ENCODE measurements at regions not wholly inside any gene's neighbourhood (a gene's known extent, or its start where the extent isn't known, plus 50 kb on each side); places are given as distances from the start of the nearest gene placed in this dataset.

DNA sequence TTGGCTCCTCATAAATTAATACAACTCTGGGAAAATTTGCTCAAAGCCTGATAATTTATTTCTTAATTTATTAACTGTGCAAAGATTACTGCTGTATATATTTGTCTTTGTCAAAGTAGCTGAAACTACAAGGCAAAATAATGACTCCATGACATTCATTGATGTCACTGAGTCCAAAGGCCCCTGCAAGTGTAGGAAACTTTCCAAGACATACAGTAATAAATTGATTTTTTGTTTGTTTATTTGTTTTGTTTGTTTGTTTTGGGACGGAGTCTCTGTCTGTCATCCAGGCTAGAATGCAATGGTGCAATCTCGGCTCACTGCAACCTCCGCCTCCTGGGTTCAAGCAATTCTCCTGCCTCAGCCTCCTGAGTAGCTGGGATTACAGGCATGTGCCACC, 96.8 kb upstream of the LPP start:
- TF ChIP-seq, protein P1, sequence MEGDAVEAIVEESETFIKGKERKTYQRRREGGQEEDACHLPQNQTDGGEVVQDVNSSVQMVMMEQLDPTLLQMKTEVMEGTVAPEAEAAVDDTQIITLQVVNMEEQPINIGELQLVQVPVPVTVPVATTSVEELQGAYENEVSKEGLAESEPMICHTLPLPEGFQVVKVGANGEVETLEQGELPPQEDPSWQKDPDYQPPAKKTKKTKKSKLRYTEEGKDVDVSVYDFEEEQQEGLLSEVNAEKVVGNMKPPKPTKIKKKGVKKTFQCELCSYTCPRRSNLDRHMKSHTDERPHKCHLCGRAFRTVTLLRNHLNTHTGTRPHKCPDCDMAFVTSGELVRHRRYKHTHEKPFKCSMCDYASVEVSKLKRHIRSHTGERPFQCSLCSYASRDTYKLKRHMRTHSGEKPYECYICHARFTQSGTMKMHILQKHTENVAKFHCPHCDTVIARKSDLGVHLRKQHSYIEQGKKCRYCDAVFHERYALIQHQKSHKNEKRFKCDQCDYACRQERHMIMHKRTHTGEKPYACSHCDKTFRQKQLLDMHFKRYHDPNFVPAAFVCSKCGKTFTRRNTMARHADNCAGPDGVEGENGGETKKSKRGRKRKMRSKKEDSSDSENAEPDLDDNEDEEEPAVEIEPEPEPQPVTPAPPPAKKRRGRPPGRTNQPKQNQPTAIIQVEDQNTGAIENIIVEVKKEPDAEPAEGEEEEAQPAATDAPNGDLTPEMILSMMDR (IDR thresholded peaks at IDR 0.05; ENCODE audit: insufficient read depth, low read depth, low read length, missing control alignments), result no peak
- no peak overlapping the region for H3K4me3 ChIP-seq (ENCODE audit: low read length)
- DNase-seq (ENCODE audit: low read depth), result no peak

DNA sequence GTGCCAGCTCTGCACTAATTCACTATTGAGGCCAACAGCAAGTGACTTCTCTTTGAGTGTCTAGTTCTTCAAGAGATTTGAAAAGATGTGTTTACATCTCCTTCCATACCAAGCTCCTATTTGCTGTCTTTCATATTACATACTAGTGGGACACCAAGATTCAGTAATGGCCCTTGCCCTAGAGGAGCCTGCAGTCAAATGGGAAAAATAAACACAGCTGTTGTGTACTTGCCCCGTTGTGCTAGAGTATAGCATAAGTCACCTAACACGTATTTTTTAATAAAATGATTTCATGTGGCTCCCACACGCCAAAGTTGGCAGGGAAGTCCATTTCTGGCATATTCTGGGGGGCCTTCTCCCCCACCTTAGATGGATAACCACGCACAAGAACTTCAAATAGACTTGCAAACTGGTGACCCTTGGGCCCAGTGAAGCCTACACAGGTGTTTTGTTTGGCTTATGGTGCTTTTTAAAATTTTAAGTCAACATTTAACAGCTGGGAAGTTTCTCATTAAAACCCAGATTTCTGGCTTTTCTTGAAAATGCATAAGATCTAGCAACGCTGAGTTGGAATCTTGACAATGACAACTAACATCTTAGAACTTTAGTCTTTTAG, 95.3 kb upstream of the LPP start:
- DNase-seq (ENCODE audit: low read depth), result no peak
- TF ChIP-seq, protein P1 (IDR thresholded peaks at IDR 0.05; ENCODE audit: insufficient read depth, low read depth, low read length, missing control alignments), result no peak
- no peak overlapping the region for H3K4me3 ChIP-seq (ENCODE audit: low read length)

DNA sequence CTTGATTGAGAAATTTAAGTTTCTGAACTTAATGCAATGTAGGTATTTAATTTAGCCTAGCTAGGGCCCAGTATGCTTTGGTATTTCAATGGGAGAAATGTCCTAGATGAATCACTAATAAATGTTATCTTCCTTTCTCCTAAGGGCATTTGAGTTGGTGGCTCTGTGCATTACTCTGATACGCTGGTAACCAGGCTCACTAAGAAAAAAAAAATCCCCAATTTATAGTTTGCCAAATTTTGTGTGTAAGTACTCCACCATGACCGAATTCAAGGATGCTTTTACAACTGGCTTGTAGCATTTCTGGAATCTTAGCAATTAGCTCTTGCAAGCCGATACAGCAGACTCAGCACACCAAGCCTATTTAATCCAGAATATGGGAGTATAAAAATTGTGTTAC, 94.6 kb upstream of the LPP start:
- H3K4me3 ChIP-seq (ENCODE audit: low read length), result no peak overlapping the region
- TF ChIP-seq, protein P1 (IDR thresholded peaks at IDR 0.05; ENCODE audit: insufficient read depth, low read depth, low read length, missing control alignments), result no peak
- DNase-seq (ENCODE audit: low read depth), result no peak

DNA sequence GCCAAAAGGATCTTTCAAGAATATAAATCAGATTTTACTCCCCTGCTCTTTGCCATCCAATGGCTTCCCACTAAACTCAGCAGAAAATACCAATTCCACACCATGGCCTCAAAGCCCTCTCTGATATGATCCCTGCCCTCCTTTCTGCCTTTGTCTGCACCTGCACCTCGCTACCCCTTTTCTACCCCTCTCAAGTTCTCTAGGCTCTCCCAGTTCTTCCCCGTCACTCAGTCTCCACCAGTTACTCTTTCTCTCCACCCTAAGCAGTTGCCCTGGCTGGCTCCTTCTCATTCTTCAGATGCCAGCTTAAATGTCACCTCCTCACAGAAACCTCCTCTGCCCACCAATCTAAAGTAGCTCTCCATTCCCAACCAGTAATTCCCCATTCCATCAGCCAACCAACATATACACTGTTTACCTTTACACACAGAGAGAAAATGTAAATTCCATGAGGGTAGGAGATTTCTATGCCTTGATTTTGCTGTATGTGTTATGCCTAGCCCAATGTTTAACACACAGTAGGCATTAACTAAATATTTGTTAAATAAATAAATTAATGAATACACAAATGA, 93.6 kb upstream of the LPP start:
- no peak for DNase-seq (ENCODE audit: low read depth)
- TF ChIP-seq, protein P1 (IDR thresholded peaks at IDR 0.05; ENCODE audit: insufficient read depth, low read depth, low read length, missing control alignments), result no peak
- H3K4me3 ChIP-seq (ENCODE audit: low read length), result no peak overlapping the region

DNA sequence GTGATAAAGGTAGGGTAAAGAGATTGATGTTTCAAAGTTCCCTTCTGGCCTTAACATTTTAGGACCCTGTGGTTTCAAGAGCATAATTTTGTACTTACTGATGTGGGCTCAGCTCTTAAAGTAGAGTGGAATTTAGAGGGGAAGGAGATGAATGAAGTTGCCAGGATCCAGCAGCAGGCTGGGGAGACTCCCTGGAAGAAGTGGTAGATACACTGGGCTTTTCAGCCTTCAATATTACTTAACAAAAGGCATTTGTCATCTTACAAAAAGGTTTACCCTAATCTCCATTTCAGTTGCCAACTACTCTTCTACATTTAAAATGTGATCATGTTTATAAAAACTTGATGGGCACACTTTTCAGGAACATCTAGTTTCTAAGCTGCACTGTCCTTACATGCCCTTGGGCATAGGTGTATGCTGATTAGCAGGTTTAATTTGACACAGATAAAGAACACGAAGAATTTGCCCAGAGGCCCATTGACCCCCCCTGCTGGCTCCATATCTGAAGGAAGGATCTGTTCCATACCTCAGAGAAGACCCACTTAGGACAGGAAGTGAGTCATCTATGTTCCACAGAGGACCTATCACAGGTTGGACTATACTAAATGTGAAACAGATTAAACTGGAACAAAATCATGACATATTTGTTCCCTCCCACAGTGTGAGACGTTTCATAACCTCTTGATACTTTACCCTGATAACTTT, 93.0 kb upstream of the LPP start:
- peak; percentile 84 for DNase-seq (ENCODE audit: low read depth)
- no peak overlapping the region for H3K4me3 ChIP-seq (ENCODE audit: low read length)

DNA sequence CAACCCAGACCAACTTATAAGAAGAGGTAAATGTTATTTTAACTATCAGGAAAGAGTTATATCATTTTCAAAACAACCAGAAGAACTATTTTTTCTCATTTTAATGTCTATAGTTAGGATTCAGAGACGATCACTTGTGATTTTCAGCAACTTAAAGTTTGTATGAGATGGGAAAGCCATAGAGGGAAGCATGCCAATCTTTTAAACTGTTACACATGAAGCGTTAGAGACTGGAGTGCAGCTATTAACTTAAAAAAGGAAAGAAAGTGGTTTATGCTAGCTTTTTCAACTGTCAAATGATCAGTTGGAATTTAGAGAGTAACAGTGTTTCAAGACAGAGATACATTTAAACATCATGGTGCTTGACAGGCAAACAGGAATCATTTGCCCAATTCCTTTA, 91.7 kb upstream of the LPP start:
- TF ChIP-seq, protein P1 (IDR thresholded peaks at IDR 0.05; ENCODE audit: insufficient read depth, low read depth, low read length, missing control alignments), result no peak
- H3K4me3 ChIP-seq (ENCODE audit: low read length), result no peak overlapping the region
- no peak for DNase-seq (ENCODE audit: low read depth)

More for the DNA sequence above, 93.0 kb upstream of the LPP start:
- TF ChIP-seq, protein P1 (IDR thresholded peaks at IDR 0.05; ENCODE audit: insufficient read depth, low read depth, low read length, missing control alignments), result peak; percentile 13
